ENCODE measurements at regions not wholly inside any gene's neighbourhood (a gene's known extent, or its start where the extent isn't known, plus 50 kb on each side); places are given as distances from the start of the nearest gene placed in this dataset.

DNA sequence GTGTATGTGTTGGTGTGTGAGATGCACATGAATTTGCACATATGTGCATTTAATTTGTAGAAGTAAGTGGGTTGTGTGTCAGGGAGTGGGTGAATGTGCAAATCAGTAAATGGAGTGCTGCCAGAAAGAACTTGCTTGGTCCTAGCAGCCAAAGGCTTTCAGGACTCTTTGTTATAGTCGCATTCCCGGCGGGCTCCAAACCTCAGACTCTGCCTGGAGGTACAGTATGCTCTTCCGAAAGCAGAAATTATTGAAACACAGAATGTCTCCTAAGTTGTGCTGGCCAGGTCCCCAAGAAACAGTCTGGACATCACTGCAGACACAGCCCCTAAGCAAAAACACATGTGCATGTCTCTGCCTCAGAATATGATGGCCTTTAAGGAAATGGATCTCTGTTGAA, 232.4 kb downstream of the INSIG2 start:
- TF ChIP-seq POLR2A (IDR thresholded peaks at IDR 0.05; ENCODE audit: low read length) = no peak
- TF ChIP-seq GATA1 (IDR thresholded peaks at IDR 0.05; ENCODE audit: low read depth, low read length) = no peak
